ENCODE measurements at regions not wholly inside any gene's neighbourhood (a gene's known extent, or its start where the extent isn't known, plus 50 kb on each side); places are given as distances from the start of the nearest gene placed in this dataset.

DNA sequence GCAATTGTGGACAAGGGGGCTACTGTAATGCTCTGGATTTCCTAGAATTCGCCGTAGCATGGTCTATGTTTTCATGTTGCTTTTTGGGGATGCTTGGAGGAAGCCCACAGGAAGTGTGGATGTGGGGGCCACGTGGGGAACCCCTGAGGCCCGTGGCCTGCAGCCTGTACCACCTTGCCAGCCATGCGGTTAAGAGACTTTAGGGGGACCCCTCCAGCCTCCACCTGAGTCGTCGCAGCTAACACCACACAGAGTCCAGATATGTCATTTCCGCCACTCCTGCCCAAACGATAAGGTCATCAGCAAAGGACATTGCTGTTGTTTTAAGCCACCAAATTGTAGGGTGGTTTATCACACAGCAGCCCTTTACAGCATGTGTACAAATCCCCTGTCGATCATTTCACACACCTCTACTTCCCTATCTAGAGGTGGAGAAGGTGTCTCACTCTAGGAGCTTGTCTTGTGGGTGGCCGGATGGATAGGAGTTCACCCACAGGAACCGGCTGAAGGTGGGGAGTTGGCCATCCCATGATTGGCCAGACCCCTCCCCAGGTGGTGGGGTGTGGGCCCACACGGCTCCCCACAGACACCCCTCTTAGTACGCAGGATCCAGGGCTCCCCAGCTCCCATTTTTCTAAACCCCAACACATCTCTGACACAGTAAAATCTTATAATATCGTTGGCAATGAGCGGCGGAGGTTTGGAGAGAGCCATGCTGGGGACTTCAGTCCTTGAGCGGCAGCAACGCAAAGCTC, 226.7 kb downstream of the TEX29 start:
- TF ChIP-seq, protein P1, sequence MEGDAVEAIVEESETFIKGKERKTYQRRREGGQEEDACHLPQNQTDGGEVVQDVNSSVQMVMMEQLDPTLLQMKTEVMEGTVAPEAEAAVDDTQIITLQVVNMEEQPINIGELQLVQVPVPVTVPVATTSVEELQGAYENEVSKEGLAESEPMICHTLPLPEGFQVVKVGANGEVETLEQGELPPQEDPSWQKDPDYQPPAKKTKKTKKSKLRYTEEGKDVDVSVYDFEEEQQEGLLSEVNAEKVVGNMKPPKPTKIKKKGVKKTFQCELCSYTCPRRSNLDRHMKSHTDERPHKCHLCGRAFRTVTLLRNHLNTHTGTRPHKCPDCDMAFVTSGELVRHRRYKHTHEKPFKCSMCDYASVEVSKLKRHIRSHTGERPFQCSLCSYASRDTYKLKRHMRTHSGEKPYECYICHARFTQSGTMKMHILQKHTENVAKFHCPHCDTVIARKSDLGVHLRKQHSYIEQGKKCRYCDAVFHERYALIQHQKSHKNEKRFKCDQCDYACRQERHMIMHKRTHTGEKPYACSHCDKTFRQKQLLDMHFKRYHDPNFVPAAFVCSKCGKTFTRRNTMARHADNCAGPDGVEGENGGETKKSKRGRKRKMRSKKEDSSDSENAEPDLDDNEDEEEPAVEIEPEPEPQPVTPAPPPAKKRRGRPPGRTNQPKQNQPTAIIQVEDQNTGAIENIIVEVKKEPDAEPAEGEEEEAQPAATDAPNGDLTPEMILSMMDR (IDR thresholded peaks at IDR 0.05) = no peak
- Histone ChIP-seq H3K4me3 (ENCODE audit: low read depth, low read length) (no peak overlapping the region), H3K27ac (no peak overlapping the region)

DNA sequence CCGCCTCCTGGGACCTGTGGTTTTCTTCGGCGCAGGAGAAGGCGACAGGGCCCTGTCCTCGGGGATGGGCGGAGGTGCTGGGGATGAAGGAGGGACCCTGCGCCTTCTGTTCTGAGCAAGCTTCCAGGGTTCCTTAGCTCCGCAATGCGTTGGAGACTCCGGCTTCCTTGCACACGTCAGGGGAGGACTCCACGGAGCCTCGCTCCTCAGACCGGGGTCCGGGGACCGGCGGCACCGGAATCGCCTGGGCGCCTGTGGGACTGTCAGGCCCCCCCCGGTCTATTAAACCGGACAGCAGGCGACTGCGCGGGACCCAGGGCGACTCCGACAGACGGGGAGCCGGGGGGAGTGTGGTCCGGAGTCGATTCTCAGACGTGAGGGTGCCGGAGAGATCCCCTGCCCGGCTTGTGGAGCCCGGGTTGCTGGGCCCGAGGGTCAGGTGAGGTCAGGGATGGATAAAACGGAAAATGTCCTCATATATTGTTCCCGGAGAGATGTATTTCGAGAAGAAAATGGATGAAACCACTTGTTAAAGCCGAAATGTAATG, 227.4 kb downstream of the TEX29 start:
- Histone ChIP-seq H3K27me3 (ENCODE audit: control insufficient read depth, insufficient read depth, low read length) (peaks cover 3% of the 10 kb centered on the region), H3K79me2 (no peaks in the 10 kb centered on the region), H3K27ac (no peak overlapping the region), H3K9ac (no peak overlapping the region), H3K9me3 (ENCODE audit: control insufficient read depth, low read length) (no peaks in the 10 kb centered on the region), H2AFZ (no peak overlapping the region), H3K36me3 (ENCODE audit: control insufficient read depth, insufficient read depth, low read length) (no peaks in the 10 kb centered on the region), H3K4me2 (ENCODE audit: low read length) (no peak overlapping the region), H3K4me3 (ENCODE audit: low read depth, low read length) (no peak overlapping the region), H3K4me1 (no peaks in the 10 kb centered on the region)
- TF ChIP-seq, protein P1 (IDR thresholded peaks at IDR 0.05) = no peak

More for the DNA sequence above, 226.7 kb downstream of the TEX29 start:
- no peak overlapping the region for H2AFZ ChIP-seq
- no peak overlapping the region for H3K9ac ChIP-seq
- H3K4me1 ChIP-seq = no peaks in the 10 kb centered on the region
- no peaks in the 10 kb centered on the region for H3K79me2 ChIP-seq
- H3K36me3 ChIP-seq (ENCODE audit: control insufficient read depth, insufficient read depth, low read length) = no peaks in the 10 kb centered on the region
- H3K9me3 ChIP-seq (ENCODE audit: control insufficient read depth, low read length) = no peaks in the 10 kb centered on the region
- H3K27me3 ChIP-seq (ENCODE audit: control insufficient read depth, insufficient read depth, low read length) = peaks cover 3% of the 10 kb centered on the region
- H3K4me2 ChIP-seq (ENCODE audit: low read length) = no peak overlapping the region

DNA sequence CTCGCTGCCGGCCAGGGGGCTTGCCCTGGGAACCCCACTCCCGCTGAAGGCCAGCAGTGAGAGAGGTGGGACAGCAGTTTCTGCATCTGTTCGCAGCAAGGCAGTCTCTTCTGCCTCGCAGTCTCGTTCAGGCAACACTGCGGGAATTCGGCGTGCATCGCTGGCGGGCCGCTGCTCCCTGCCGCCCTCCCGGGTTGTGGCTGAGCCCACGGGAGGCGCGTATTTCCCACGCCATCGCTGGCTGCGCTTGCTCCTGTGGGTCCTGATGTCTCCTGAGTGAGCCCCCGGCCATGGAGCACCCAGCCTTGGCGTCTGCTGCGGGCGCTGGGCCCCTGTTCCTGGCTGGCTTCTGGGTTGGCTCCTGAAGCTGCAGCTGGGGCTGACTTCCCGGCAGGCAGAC, 227.9 kb downstream of the TEX29 start:
- Histone ChIP-seq H3K9ac (no peak overlapping the region), H3K4me3 (ENCODE audit: low read depth, low read length) (no peak overlapping the region), H3K9me3 (ENCODE audit: control insufficient read depth, low read length) (no peaks in the 10 kb centered on the region), H2AFZ (no peak overlapping the region), H3K36me3 (ENCODE audit: control insufficient read depth, insufficient read depth, low read length) (no peaks in the 10 kb centered on the region), H3K4me2 (ENCODE audit: low read length) (no peak overlapping the region), H3K4me1 (no peaks in the 10 kb centered on the region), H3K27me3 (ENCODE audit: control insufficient read depth, insufficient read depth, low read length) (peaks cover 3% of the 10 kb centered on the region), H3K27ac (no peak overlapping the region), H3K79me2 (no peaks in the 10 kb centered on the region)
- TF ChIP-seq, protein P1 (IDR thresholded peaks at IDR 0.05) = no peak

DNA sequence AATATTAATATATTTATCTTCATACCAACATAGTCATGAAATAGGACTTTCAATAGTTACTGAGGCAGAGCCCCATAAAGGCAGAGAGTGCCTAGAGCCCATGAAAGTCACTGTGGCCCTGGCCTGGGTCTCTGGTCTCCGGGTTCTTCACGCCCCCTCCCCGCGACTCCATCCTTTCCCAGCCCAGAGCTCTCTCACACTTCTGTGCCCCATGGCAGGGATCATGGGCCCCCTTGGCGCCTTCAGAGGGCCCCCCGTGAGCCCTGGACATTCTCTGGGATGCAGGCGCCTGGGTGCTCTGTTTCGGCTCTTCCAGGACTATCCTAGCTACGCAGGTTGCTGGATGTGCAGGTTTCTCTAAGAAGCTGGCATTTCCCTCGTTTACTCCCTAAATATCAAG, 228.4 kb downstream of the TEX29 start:
- no peaks in the 10 kb centered on the region for H3K36me3 ChIP-seq (ENCODE audit: control insufficient read depth, insufficient read depth, low read length)
- TF ChIP-seq, protein P1 (IDR thresholded peaks at IDR 0.05) = no peak
- no peak overlapping the region for H3K4me3 ChIP-seq (ENCODE audit: low read depth, low read length)
- no peak overlapping the region for H3K27ac ChIP-seq
- no peak overlapping the region for H2AFZ ChIP-seq
- no peaks in the 10 kb centered on the region for H3K4me1 ChIP-seq
- H3K9me3 ChIP-seq (ENCODE audit: control insufficient read depth, low read length) = no peaks in the 10 kb centered on the region
- H3K79me2 ChIP-seq = no peaks in the 10 kb centered on the region
- H3K4me2 ChIP-seq (ENCODE audit: low read length) = no peak overlapping the region
- H3K9ac ChIP-seq = no peak overlapping the region
- H3K27me3 ChIP-seq (ENCODE audit: control insufficient read depth, insufficient read depth, low read length) = peaks cover 3% of the 10 kb centered on the region

DNA sequence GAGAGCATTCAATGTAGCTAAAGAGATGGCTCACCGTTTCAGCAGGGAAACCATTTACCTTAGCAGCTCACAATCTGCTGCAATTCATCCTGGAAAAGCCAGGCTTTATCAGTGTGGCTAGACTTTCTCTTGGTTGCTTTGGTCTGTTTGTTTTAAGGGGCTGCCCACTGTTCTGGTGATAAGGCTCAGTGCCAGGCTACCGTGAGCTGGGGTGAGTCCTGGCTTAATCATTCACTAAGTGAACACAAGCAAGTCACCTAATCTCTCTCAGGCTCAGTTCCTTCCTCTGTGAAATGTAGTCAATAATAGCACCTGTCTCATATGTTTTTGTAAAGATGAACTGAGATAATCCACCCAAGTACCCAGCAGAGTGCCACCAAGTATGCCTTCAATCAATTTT, 229.0 kb downstream of the TEX29 start:
- no peaks in the 10 kb centered on the region for H3K4me1 ChIP-seq
- TF ChIP-seq, protein P1 (IDR thresholded peaks at IDR 0.05) = no peak
- H3K4me3 ChIP-seq (ENCODE audit: low read depth, low read length) = no peak overlapping the region
- H3K36me3 ChIP-seq (ENCODE audit: control insufficient read depth, insufficient read depth, low read length) = no peaks in the 10 kb centered on the region
- no peaks in the 10 kb centered on the region for H3K9me3 ChIP-seq (ENCODE audit: control insufficient read depth, low read length)
- H3K27me3 ChIP-seq (ENCODE audit: control insufficient read depth, insufficient read depth, low read length) = no peaks in the 10 kb centered on the region
- H2AFZ ChIP-seq = no peak overlapping the region
- H3K9ac ChIP-seq = no peak overlapping the region
- H3K79me2 ChIP-seq = no peaks in the 10 kb centered on the region
- no peak overlapping the region for H3K27ac ChIP-seq
- H3K4me2 ChIP-seq (ENCODE audit: low read length) = no peak overlapping the region
